ENCODE measurements at regions not wholly inside any gene's neighbourhood (a gene's known extent, or its start where the extent isn't known, plus 50 kb on each side); places are given as distances from the start of the nearest gene placed in this dataset.

DNA sequence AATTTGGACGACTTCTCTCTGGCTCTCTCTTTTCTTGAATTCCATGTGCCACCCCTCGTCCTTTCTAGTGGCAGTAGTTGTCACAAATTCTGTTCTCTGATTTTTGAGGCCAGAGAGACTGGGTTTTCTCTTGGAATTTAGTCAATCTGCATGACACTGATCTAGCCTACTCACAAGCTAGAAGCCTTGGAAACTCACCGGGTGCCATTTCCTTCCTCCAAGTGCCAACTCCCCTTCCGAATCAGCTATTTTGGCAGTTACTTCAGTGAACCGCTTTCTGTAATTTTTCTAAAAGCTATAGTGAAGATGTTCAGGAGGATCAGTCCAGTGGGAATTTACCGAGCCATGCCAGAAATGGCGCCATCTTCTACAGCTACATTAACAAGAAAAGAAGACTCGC is 228.9 kb downstream of the PMP22 start:
- no peak for DNase-seq

DNA sequence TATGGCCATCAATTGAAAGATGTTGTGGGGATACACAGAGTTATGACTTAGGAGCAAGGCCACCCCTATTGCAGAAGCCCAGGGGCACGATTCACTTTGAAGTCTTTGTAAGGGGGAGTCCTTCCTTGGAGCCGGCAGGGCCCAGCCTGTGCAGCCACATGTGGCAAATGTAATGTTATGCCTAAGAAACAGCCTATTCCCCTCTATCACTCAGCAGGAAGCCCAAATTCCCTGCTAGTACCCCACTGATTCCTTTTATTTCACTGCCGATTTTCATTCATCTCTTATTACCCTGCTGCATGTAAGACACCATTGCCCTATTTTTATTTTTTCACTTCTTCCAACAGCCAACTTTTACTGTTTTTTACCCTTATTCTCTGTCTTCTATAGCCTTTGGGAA is 233.2 kb downstream of the PMP22 start:
- no peak for DNase-seq

DNA sequence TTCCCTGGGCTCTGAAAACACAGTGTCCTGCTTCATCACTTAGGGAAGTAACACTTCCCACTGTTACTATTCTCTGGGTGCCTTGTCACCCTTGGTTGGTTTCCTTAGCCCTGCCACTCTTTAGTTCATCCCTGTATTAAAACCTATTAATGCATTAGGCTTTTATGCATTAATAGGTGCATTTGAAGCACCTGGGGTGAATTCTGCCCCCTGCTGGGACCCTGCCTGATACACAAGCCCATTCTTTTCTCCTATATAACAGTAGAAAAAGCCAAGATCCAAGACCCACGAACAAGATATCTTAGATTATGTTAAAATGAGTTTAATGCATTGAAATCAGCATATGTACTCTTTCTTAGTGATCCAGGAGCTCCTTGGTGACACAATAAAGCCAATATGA is 235.7 kb downstream of the PMP22 start:
- DNase-seq = no peak

DNA sequence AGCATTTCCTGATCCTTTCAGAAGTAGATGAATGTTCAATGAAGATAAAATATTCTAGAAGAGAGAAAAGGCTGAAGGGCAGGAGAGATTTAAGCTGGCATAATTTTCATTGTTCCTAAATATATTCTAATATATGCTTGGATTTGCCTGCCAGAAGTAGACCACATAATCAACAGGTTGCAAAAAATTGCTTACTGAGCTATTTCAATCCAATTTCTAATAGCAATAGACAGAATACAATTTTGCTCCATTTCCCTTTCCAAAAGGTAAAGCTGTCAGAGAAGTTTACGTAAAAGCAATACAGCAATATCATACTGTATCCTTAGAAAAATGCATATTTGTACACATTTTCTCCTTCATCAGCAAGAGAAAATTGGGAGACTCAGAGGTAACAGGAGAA is 237.3 kb downstream of the PMP22 start:
- no peak for DNase-seq

DNA sequence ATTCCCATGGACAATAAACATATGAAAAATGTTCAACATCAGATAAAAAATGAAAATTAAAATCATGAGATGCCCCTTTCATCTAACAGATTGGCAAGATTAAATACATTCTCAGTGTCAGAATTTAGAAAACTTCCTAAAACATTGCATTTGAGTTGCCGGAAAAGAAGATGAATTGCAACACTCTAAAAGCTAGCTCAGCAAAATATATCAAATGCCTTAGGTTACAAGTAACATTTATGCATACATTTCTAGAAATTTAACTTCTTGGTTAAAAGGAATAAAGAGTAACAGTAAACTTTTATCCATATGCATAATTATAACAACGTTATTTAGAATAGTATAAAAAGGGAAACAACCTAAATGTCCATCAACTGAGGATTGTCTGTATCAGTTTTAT is 239.0 kb downstream of the PMP22 start:
- DNase-seq = no peak

DNA sequence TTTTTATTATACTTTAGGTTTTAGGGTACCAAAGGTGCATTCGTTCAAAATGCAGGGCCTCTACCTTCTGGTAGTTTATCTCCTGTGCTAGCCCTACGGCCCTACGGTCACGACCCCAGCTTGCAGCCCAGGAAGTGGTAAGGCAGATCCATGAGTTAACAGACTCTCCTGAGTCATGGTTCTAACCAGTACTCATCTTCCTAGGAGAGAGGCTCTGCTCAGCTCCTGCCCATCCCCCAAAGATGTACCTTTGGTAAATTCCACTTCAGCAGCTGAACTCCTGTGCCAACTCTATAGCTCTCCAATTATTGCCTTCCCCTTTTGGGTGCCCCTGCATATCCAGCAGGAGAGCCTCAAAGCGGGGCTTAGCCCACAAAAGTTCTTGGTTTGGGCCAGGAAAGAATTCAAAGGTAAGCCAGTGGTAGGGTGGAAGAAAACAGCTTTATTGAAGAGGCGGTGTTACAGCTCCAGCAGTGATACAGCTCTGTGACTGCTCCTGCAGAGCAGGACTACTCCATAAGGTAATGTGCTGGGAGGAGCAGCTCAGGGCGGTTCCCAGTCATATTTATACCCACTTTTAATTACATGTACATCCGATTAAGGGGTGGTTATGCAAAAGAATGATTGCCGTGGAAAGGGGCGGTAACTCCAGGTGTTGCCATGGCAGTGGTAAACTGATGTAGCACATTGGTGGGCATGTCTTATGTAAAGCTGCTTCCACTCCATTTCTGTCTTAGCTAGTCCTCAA is 241.4 kb downstream of the PMP22 start:
- DNase-seq = no peak

DNA sequence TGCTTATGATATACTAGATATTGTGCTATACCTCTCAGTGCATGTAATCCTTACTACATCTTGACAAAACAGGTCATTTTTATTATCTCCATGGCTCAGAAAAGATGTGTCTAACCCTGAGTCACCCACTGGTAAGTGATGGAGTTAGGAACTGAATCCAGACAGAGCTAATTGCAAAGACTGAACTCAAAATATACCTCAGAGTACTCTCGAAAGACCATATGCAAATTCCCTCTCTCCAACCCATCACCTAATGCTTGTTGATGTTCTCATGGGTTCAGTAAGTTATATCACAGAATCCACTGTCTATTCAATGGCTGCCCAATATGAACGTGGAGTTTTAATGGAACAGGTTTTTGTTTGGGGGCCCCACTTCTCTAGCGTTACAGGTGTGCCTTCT is 246.0 kb downstream of the PMP22 start:
- no peak for DNase-seq

DNA sequence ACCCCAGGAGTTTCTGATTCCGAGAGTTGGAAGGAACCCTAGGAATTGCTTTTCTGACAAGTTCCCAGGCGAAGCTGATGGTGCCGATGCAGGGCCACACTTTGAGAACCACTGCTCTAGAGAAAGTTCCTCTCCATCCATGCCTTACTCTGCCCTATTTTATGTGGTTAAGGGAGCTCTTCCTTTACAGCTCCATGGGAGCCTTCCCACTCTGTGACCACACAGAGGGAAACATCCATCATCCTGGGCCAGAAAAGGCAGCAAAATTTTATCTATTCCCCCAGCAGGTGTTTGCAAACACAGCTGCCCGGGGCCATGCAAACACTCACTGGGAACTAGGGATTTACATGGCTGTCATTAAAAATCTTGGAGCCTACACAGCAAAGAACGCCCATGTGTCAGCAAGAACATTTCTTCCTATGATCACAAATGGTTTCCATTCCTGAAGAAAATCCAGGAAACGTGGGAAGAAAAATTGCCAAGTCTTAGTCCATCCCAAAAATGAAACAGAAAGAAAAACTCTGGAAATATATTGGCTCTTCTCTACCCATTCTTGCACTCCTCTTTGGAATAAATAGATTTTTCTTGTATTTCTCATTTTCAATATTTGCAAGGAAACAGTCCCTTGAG is 252.7 kb downstream of the PMP22 start:
- DNase-seq = no peak

DNA sequence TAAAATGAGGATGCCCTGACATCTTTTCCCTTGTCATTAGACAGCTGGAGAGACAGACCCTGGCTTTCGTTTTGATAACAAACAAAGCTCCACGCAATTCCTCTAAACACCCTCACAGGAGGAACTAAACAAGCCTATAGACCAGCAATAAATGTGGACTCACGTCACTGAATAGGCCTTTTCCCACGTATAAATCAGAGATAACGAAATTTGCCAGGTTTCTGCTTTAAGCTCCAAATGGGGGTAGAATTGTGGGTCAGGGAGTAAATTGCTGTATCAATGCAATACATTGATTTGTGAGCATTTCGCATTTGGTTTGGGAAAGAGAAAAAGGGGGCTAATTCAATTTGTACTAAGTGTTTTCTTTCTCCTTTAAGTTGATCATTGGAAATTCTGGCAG is 256.0 kb downstream of the PMP22 start:
- no peak for DNase-seq

DNA sequence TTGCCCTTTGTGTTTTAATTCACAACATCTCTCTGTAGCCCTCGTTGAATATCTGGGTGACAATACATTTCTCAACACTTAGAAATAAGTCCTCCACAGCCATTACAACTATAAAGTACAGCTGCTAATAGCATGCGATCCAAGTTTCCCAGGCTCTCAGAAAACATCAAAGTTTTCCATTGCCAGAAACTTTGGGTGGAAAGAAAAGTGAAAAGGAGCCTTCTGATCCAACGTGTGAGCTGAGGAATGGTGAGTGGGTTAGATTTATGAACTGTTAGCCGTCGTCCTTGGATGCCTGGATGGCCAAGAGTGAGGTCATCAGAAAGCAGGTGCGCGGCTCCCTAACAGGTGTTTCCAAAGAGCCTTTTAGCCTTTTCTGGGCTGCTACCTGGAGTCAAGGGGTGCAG is 258.0 kb downstream of the PMP22 start:
- no peak for DNase-seq

DNA sequence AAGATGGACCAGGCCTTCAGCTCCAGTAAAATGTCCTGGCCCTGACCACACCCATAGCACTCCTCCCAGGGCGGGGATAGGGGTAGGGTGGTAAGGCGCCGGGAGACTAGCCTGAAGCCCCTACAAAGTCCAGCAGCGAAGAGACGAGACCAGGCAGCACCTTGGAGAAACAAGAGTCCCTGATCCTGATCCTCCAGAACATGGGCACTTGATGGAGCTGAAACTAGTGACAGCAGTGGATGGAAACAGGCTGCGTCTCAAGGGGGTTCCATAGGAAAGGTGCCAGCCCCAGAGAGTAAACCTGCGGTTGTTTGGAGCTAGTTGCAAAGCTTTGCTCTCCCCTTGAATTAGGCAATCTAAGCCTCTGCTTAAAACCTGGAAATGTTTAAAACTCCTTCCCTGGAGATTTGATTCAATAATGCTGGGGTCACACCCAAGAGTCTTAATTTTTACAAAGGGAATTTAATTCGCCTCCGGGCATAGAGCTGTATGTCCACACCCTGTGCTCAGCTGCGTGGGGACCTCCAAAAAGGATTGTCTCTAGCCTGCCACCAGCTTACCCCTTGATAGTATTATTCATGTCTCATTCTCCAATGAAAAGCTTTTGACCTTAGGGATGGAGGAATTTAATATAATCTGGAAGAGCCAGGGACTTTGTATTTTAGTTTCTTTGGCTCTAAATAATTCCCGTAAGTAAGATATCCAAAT is 258.6 kb downstream of the PMP22 start:
- no peak for DNase-seq

DNA sequence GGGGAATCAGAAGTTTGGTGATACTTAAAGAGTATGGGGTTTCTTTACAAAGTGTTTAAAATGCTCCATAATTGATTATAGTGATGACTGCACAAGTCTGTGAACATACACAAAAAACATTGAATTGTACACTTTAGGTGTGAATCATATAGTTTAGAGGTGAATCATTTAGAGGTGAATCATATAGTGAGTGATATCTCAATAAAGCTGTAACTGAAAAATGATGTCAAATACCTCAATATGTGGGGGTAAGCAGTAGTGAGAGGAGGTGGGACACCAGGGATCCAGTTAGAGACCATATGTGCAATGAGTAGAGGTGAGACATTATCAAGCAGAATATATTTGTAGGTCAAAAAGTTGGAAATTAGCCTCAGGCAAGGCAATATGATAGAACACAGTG is 264.5 kb downstream of the PMP22 start:
- no peak for DNase-seq

DNA sequence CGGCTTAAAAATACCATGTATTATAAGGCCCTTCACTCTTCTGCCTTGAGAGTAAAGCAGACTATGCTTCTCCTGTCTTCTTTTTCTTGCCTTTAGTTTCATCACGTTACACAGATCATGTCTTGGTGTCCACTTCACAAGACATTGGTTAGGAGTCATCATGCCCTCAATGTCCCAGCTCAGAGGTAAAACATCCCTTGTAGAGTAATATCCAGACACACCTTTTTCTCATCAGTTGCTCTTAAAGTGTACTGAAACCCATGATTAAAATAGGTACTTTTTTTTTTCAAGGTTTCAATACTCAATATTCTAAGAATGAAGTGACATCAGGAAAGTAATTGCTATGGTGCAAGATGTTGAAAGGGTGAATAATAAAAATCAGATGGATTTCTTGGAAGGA is 267.8 kb downstream of the PMP22 start:
- no peak for DNase-seq

DNA sequence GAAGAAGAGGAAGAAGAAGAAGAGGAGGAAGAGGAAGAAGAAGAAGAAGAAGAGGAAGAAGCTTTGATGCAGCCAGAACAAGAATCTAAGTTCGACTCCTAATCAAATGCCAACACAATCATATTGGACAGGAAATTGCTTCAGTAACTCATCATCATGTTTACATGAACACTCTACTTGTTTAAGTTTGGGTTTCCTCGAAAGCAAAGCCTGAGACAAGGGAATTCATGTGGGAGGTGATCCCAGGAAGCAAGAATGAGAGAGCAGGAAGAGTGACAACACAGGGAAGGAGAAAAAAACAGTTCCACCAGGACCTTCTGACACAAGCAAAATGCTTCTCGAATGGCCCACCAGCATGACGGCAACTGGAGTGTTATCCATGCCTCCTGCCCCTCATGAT is 279.0 kb downstream of the PMP22 start:
- no peak for DNase-seq

DNA sequence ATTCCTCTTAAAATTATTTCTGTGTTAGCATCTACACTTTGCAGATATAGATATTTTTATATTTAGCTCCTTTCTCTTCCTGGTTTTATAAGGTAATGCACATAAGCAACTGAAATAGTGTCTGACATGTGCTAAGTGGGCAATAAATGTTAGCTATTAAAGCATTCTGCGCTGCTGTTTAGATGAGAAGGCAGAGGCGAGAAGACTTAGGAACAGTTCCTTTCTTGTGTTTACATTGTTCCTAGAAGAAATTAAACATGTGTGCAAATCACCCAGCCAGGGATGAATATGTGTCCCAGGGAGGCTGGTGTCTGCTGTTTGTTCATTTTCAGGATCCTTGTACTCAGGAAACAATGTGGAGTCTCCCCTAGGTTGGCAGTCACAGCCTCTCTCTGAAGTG is 292.3 kb downstream of the PMP22 start:
- no peak for DNase-seq

DNA sequence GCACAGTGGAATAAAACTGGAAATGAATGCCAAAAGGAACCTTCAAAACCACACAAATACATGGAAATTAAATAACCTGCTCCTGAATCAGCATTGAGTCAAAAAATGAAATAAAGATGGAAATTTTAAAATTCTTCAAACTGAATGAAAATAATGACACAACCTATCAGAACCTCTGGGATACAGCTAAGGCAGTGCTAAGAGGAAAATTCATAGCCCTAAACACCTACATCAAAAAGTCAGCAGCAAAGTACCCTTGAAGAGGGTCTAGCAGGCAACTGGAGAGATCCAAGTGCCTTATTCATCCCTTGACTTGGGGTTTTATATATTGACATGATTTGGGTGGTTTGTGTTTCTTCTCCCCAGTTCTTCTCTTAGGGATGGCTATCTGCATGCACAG is 294.1 kb downstream of the PMP22 start:
- no peak for DNase-seq

DNA sequence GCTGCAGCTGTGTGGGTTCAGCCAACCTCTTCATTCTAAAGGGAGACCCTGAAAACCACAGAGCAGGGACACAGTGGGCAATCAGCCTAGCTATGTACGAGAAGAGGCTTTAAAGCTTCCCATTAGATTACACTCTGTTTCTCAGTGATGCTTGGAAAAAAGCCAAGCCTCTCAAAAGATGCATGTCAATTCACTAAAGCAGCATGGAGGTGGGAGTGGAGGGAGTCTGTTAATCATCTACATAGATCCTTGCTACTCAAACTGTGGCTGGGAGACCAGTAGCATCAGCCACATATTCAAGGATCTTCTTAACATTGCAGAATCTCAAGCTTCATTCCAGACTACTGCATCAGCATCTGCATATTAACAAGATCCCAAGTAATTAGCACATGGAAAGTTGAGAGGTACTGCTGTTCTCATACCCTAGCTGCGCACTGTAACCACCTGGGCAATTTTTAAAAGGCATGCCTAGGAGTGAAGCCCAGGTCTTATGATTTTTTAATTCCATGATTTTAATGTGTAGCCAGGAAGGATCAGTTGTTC is 305.9 kb downstream of the PMP22 start:
- DNase-seq = no peak

DNA sequence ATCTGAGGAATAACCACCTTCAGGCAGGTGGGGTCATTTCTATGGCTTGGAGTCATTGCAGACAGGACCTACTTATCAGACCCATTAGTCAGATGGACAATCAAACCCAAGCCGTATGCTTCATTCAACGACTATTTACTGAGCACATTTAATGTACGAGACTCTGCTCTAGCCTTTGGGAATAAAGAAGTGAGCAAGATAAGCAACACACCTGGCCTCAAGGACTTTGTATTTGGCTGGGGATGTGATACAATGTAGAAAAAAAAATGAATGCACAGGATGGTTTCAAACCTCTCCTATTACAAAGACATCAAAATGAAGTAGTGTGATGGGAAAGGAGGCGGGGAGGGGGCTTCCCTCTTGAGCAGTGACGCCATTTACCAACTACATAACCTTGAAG is 311.7 kb downstream of the PMP22 start:
- DNase-seq = no peak

DNA sequence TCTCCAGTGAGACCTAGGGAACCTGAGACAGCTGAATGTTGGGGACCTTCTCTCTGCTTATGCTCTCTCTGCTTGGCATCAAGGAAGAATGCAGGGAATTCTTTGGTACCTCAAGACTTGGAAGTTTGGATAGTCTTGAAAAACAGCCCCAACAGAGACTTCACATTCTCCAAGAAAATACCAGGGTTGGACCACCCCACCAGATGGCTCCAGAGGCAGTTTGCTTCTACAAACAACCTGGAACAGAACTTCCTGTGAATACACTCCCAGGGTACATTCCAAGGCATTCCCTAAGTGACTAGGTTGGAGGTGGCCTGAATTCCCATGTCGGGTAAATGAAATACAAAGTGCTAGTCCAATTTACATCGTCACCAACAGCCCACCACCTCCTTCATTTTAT is 314.4 kb downstream of the PMP22 start:
- DNase-seq = no peak

DNA sequence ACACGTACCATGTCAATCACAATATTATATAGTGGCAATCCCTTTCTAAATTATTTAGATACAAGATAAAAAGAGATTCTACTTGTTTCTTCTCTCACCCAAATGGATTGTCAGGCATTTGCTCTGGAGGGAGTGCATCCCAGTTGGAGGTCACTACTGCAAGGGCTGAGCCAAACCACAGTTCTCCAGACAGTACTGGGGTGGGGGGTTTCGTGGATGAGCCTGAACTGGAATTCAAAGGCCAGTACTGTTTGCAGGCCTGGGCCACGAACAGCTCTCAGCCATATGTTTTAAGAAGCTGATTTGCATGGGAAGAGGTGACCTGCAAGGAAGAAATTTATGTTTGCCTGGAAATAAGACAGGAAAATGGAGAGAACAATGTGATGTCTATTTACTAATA is 314.9 kb downstream of the PMP22 start:
- DNase-seq = no peak

DNA sequence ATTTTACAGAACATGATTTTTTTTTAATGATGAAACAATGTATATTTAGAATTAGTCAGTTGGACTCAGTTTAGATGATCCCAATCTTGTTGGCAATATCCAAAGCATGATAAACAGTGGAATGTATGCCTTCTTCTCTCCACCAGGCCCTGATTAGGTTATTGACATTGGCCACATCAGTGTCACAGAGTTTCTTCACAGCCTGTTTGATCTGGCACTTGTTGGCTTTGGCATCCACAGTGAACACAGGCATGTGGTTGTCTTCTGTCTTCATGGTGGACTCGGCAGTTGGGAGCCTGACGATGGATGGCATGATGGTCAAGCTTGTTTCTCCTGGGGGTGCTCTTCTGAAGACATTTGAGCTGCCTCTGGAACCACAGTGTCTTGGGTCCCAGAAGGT is 317.5 kb downstream of the PMP22 start:
- no peak for DNase-seq

DNA sequence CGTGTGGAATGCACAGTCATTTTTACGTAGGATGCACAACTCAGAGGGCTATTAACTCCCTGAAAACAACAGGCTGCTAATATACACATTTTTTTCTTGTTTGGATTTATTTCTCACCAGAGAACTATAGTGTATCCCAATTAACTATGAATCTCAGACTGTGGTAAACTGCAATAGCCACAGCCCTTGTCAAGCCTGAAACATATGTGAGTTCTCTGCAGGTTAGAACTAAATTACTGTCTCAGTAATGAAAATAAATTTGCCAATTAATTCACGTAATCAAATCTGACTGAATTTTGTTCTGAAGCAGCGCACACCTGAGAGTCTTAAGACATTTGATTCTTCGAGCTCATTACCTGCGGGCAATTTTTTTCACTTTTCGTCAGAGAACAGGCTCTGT is 318.6 kb downstream of the PMP22 start:
- DNase-seq = no peak

DNA sequence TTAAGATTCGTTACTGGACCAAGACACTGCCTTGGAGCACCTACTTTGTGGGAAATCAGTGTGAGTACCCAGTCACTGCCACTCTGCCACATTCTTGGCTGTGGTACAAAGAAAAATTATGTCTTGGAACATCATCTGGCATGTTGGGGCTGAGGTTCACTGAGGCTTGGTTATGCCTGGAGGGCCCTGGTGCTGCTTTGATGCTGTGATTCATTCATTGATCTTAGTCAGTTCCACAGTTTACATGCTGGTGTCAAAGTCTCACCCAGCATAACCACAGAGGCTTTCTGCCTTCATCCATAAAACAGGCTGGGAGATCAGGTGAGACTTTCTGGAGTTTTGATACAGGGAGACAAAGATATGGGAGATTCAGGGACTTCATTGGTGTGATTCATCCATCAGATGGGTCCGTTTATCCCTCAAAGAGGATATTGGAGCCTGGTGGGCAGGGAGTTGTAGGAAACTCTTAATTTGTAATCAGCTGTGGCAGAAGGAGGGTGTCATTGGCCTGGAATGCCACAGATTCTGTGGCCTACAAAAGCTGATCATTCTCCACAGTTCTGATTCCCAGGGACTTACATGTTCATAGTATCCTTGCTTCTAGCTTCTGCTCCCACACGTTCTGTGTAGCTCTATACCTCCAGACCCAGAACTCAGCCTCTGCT is 322.5 kb downstream of the PMP22 start:
- DNase-seq = no peak

DNA sequence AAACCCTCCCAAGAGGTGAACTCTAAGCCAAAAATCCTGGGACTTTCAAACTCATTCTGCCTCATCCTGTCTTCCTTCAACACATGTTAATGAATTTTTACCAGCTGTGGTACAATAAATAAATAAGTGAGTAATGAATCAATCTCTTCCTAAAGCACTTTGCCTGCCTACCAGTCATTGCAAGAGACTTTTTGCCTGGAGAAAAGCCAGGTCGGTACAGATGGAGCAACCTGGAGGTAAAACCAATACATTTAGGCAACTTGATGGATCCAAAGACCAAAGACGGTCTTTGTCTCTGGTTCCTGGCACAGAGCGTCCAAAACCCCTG is 324.2 kb downstream of the PMP22 start:
- DNase-seq = no peak

Measured in activated CD4-positive, alpha-beta T cell treated with anti-CD3 and anti-CD28 coated beads, Interleukin-2, amount 50 U/mL, for 48 hours (primary cell).